HG02588 (cell line): ENCODE measurements at regions not wholly inside any gene's neighbourhood (a gene's known extent, or its start where the extent isn't known, plus 50 kb on each side); places are given as distances from the start of the nearest gene placed in this dataset.
A peak's percentile ranks its signal among the peaks of the same experiment; 100 is the strongest.
"Not testable (repeated sequence)": the region's sequence is repeated elsewhere in the genome, so short reads cannot be mapped to it uniquely, and the experiment has no call there.

Experiments used
- ATAC-seq: cut with Tn5 transposase; IDR thresholded peaks from one replicate; pipeline ENCODE4 v1.9.1; 2021; ENCODE audit warnings: mild to moderate bottlenecking, moderate library complexity; ENCODE audit not compliant: unreplicated experiment

GRCh38 chr14:46596236-46596635, 55.3 kb downstream of the RPL10L start:
- ATAC-seq = no peak

- no peak for ATAC-seq
Measured at GRCh38 chr14:46582826-46583225, 68.8 kb downstream of the RPL10L start.

GRCh38 chr14:46581036-46581671, 70.4 kb downstream of the RPL10L start:
- ATAC-seq = no peak

- ATAC-seq = no peak
Measured at GRCh38 chr14:46574978-46575375, 76.6 kb downstream of the RPL10L start.

GRCh38 chr14:46574221-46574977, 77.2 kb downstream of the RPL10L start:
- ATAC-seq = no peak

- ATAC-seq = no peak
Measured at GRCh38 chr14:46573498-46573897, 78.1 kb downstream of the RPL10L start.

GRCh38 chr14:46571970-46572369, 79.6 kb downstream of the RPL10L start:
- ATAC-seq = no peak

- not testable (repeated sequence) for ATAC-seq
Measured at GRCh38 chr14:46568161-46568560, 83.4 kb downstream of the RPL10L start.

- ATAC-seq = no peak
Measured at GRCh38 chr14:46550836-46551235, 100.7 kb downstream of the RPL10L start.

- no peak for ATAC-seq
Measured at GRCh38 chr14:46540986-46541385, 110.6 kb downstream of the RPL10L start.

- ATAC-seq = no peak
Measured at GRCh38 chr14:46519121-46519520, 132.5 kb downstream of the RPL10L start.

GRCh38 chr14:46508752-46509151, 142.8 kb downstream of the RPL10L start:
- ATAC-seq = not testable (repeated sequence)

- ATAC-seq = no peak
Measured at GRCh38 chr14:46499521-46499920, 152.1 kb downstream of the RPL10L start.

GRCh38 chr14:46496409-46496808, 155.2 kb downstream of the RPL10L start:
- no peak for ATAC-seq

GRCh38 chr14:46490238-46490685, 161.3 kb downstream of the RPL10L start:
- peak; percentile 98 for ATAC-seq

- ATAC-seq = no peak
Measured at GRCh38 chr14:46488374-46488773, 163.2 kb downstream of the RPL10L start.

- no peak for ATAC-seq
Measured at GRCh38 chr14:46487582-46488350, 163.8 kb downstream of the RPL10L start.

- no peak for ATAC-seq
Measured at GRCh38 chr14:46482200-46482599, 169.4 kb downstream of the RPL10L start.

- no peak for ATAC-seq
Measured at GRCh38 chr14:46480817-46481216, 170.8 kb downstream of the RPL10L start.

- no peak for ATAC-seq
Measured at GRCh38 chr14:46472261-46472660, 179.3 kb downstream of the RPL10L start.

GRCh38 chr14:46464341-46464740, 187.2 kb downstream of the RPL10L start:
- no peak for ATAC-seq

- ATAC-seq = no peak
Measured at GRCh38 chr14:46451800-46452199, 199.8 kb downstream of the RPL10L start.
